Mesendoderm (in vitro differentiated cells): ENCODE measurements at regions not wholly inside any gene's neighbourhood (a gene's known extent, or its start where the extent isn't known, plus 50 kb on each side); places are given as distances from the start of the nearest gene placed in this dataset.

ENCODE experiments used
- DNase-seq: peaks from one replicate; pipeline ENCODE4 v3.0.0; 2013
- H2AK5ac ChIP-seq: 2 replicates; pipeline ENCODE4 v1.6.1; 2013; ENCODE audit warnings: low read length, inconsistent platforms
- H2BK120ac ChIP-seq: 2 replicates; pipeline ENCODE4 v1.6.1; 2013; ENCODE audit warnings: low read depth, mild to moderate bottlenecking, low read length, moderate library complexity, mixed read lengths
- H2BK15ac ChIP-seq: replicated peaks from 2 replicates; pipeline ENCODE4 v1.6.1; 2013; ENCODE audit warnings: low read depth, mild to moderate bottlenecking, moderate library complexity
- H2BK5ac ChIP-seq: 2 replicates; pipeline ENCODE4 v1.6.1; 2013; ENCODE audit warnings: low read length, inconsistent platforms
- H3K18ac ChIP-seq: 2 replicates; pipeline ENCODE4 v1.6.1; 2013; ENCODE audit warnings: mild to moderate bottlenecking, low read length, mixed read lengths
- H3K23ac ChIP-seq: one replicate; pipeline ENCODE4 v1.6.1; 2013; ENCODE audit warnings: low read length
- H3K27ac ChIP-seq: 2 replicates; pipeline ENCODE4 v1.5.1; 2013; ENCODE audit warnings: low read depth, mild to moderate bottlenecking, inconsistent platforms, low read length, moderate library complexity
- H3K27me3 ChIP-seq: 2 replicates; pipeline ENCODE4 v1.6.1; 2013; ENCODE audit warnings: low read length, control low read depth, mild to moderate bottlenecking, inconsistent platforms; ENCODE audit not compliant: insufficient read depth, poor library complexity
- H3K36me3 ChIP-seq: 2 replicates; pipeline ENCODE4 v1.6.1; 2013; ENCODE audit warnings: low read length, inconsistent platforms; ENCODE audit not compliant: control insufficient read depth, insufficient read depth
- H3K4ac ChIP-seq: one replicate; pipeline ENCODE4 v1.6.1; 2013; ENCODE audit warnings: low read depth, mild to moderate bottlenecking, low read length, moderate library complexity
- H3K4me1 ChIP-seq: 2 replicates; pipeline ENCODE4 v1.6.1; 2013; ENCODE audit warnings: low read depth, low read length, inconsistent platforms; ENCODE audit not compliant: control insufficient read depth
- H3K4me2 ChIP-seq: 2 replicates; pipeline ENCODE4 v1.6.1; 2013; ENCODE audit warnings: low read length
- H3K4me3 ChIP-seq: 2 replicates; pipeline ENCODE4 v1.5.1; 2013; ENCODE audit warnings: mild to moderate bottlenecking, low read length
- H3K56ac ChIP-seq: one replicate; pipeline ENCODE4 v1.6.1; 2013; ENCODE audit warnings: low read length
- H3K79me1 ChIP-seq: 2 replicates; pipeline ENCODE4 v1.6.1; 2013; ENCODE audit warnings: low read length, inconsistent platforms
- H3K79me2 ChIP-seq: 2 replicates; pipeline ENCODE4 v1.6.1; 2013; ENCODE audit warnings: mild to moderate bottlenecking, low read length; ENCODE audit not compliant: control insufficient read depth, insufficient read depth
- H3K9ac ChIP-seq: 2 replicates; pipeline ENCODE4 v1.6.1; 2013; ENCODE audit warnings: low read length, inconsistent platforms
- H4K5ac ChIP-seq: one replicate; pipeline ENCODE4 v1.6.1; 2013; ENCODE audit warnings: low read length
- H4K8ac ChIP-seq: one replicate; pipeline ENCODE4 v1.6.1; 2013; ENCODE audit warnings: low read depth, mild to moderate bottlenecking, control low read depth, low read length, moderate library complexity
- WGBS: extraction: QIAGEN DNeasy Blood & Tissue Kit; methylation state at CpG from one replicate; pipeline ENCODE4 v1.1.7; 2013; ENCODE audit warnings: low lambda C conversion rate, missing lambda C conversion rate; ENCODE audit not compliant: insufficient coverage; ENCODE audit errors: extremely low coverage; 5-methylcytosine and 5-hydroxymethylcytosine counted together

- WGBS: no CpG with 5 or more reads among the region's 9 CpGs
- no peak overlapping the region for H3K4me2 ChIP-seq
These were observed 75.5 kb downstream of the HMX1 start for GRCh38 chr4:8796096-8796495.

GRCh38 chr4:8795140-8795539 lies 76.5 kb downstream of the HMX1 start:
- no peak overlapping the region for H2AK5ac ChIP-seq
- H3K4ac ChIP-seq: no peak overlapping the region
- no peaks in the 10 kb centered on the region for H3K27me3 ChIP-seq
- no peak overlapping the region for H3K9ac ChIP-seq
- no peak overlapping the region for H4K5ac ChIP-seq
- no peak overlapping the region for H2BK120ac ChIP-seq
- H3K79me2 ChIP-seq: no peaks in the 10 kb centered on the region
- DNase-seq: no peak
- no peak overlapping the region for H3K4me2 ChIP-seq
- H3K23ac ChIP-seq: no peak overlapping the region
- H3K18ac ChIP-seq: no peak overlapping the region
- no peak overlapping the region for H3K4me3 ChIP-seq
- H3K56ac ChIP-seq: no peak overlapping the region
- no peaks in the 10 kb centered on the region for H3K4me1 ChIP-seq
- no peak overlapping the region for H3K27ac ChIP-seq
- H3K36me3 ChIP-seq: no peaks in the 10 kb centered on the region
- H4K8ac ChIP-seq: no peak overlapping the region
- no CpG with 5 or more reads among the region's 12 CpGs for WGBS
- H2BK5ac ChIP-seq: no peak overlapping the region
- no peaks in the 10 kb centered on the region for H3K79me1 ChIP-seq
- H2BK15ac ChIP-seq: no peak overlapping the region

More at GRCh38 chr4:8796096-8796495, 75.5 kb downstream of the HMX1 start:
- no peaks in the 10 kb centered on the region for H3K79me2 ChIP-seq
- no peak overlapping the region for H3K4me3 ChIP-seq
- no peak overlapping the region for H2BK5ac ChIP-seq
- H3K23ac ChIP-seq: peak overlapping the region; percentile 66
- no peak overlapping the region for H2BK15ac ChIP-seq
- H3K27ac ChIP-seq: no peak overlapping the region
- no peak overlapping the region for H4K8ac ChIP-seq
- H2BK120ac ChIP-seq: no peak overlapping the region
- DNase-seq: no peak
- no peak overlapping the region for H2AK5ac ChIP-seq
- no peaks in the 10 kb centered on the region for H3K4me1 ChIP-seq
- H3K79me1 ChIP-seq: no peaks in the 10 kb centered on the region
- no peak overlapping the region for H3K56ac ChIP-seq
- H3K18ac ChIP-seq: no peak overlapping the region
- H3K9ac ChIP-seq: no peak overlapping the region
- no peaks in the 10 kb centered on the region for H3K36me3 ChIP-seq
- H4K5ac ChIP-seq: no peak overlapping the region
- no peak overlapping the region for H3K4ac ChIP-seq
- H3K27me3 ChIP-seq: no peaks in the 10 kb centered on the region

- Histone ChIP-seq H3K4me3 (no peak overlapping the region), H3K27me3 (no peaks in the 10 kb centered on the region), H3K56ac (no peak overlapping the region), H3K4me2 (no peak overlapping the region), H3K23ac (no peak overlapping the region), H2AK5ac (no peak overlapping the region), H2BK15ac (no peak overlapping the region), H3K27ac (no peak overlapping the region), H4K8ac (no peak overlapping the region), H3K36me3 (no peaks in the 10 kb centered on the region), H3K4me1 (no peaks in the 10 kb centered on the region), H3K79me2 (no peaks in the 10 kb centered on the region), H4K5ac (no peak overlapping the region), H3K79me1 (no peaks in the 10 kb centered on the region), H2BK5ac (no peak overlapping the region), H3K18ac (no peak overlapping the region), H3K4ac (no peak overlapping the region), H3K9ac (no peak overlapping the region), H2BK120ac (no peak overlapping the region)
- no peak for DNase-seq
- no CpG with 5 or more reads among the region's 18 CpGs for WGBS
These were observed 77.1 kb downstream of the HMX1 start for GRCh38 chr4:8794491-8794890.

- Histone ChIP-seq H3K56ac (no peak overlapping the region), H3K27ac (no peak overlapping the region), H4K5ac (no peak overlapping the region), H3K9ac (no peak overlapping the region), H3K27me3 (no peaks in the 10 kb centered on the region), H3K23ac (no peak overlapping the region), H3K36me3 (no peaks in the 10 kb centered on the region), H2BK5ac (no peak overlapping the region), H3K4me2 (no peak overlapping the region), H3K79me1 (no peaks in the 10 kb centered on the region), H2BK15ac (no peak overlapping the region), H2BK120ac (no peak overlapping the region), H3K4ac (no peak overlapping the region), H3K4me1 (no peaks in the 10 kb centered on the region), H2AK5ac (no peak overlapping the region), H3K18ac (no peak overlapping the region), H3K4me3 (no peak overlapping the region), H4K8ac (no peak overlapping the region), H3K79me2 (no peaks in the 10 kb centered on the region)
- no CpG with 5 or more reads among the region's 11 CpGs for WGBS
- no peak for DNase-seq
These were observed 78.0 kb downstream of the HMX1 start for GRCh38 chr4:8793571-8794160.

- H2BK15ac ChIP-seq: no peak overlapping the region
- DNase-seq: no peak
- no peak overlapping the region for H3K4me2 ChIP-seq
- H2BK120ac ChIP-seq: no peak overlapping the region
- no peak overlapping the region for H3K4me3 ChIP-seq
- H3K79me2 ChIP-seq: no peaks in the 10 kb centered on the region
- no peak overlapping the region for H3K9ac ChIP-seq
- H3K23ac ChIP-seq: no peak overlapping the region
- no peak overlapping the region for H4K8ac ChIP-seq
- no peak overlapping the region for H4K5ac ChIP-seq
- H3K27ac ChIP-seq: no peak overlapping the region
- no peak overlapping the region for H2AK5ac ChIP-seq
- no peak overlapping the region for H3K18ac ChIP-seq
- H3K4me1 ChIP-seq: no peaks in the 10 kb centered on the region
- WGBS: no CpG with 5 or more reads among the region's 10 CpGs
- H3K56ac ChIP-seq: no peak overlapping the region
- H3K36me3 ChIP-seq: no peaks in the 10 kb centered on the region
- H3K79me1 ChIP-seq: no peaks in the 10 kb centered on the region
- no peaks in the 10 kb centered on the region for H3K27me3 ChIP-seq
- no peak overlapping the region for H2BK5ac ChIP-seq
- H3K4ac ChIP-seq: no peak overlapping the region
These were observed 79.1 kb downstream of the HMX1 start for GRCh38 chr4:8792491-8792890.

GRCh38 chr4:8791609-8792008 lies 80.0 kb downstream of the HMX1 start:
- no peak overlapping the region for H3K23ac ChIP-seq
- H3K4me1 ChIP-seq: no peaks in the 10 kb centered on the region
- no peak overlapping the region for H3K4ac ChIP-seq
- H4K8ac ChIP-seq: no peak overlapping the region
- no peak overlapping the region for H3K18ac ChIP-seq
- H3K79me2 ChIP-seq: no peaks in the 10 kb centered on the region
- DNase-seq: no peak
- no peak overlapping the region for H2BK15ac ChIP-seq
- H3K4me2 ChIP-seq: no peak overlapping the region
- no peak overlapping the region for H3K9ac ChIP-seq
- H4K5ac ChIP-seq: no peak overlapping the region
- H2BK5ac ChIP-seq: no peak overlapping the region
- H2AK5ac ChIP-seq: no peak overlapping the region
- H2BK120ac ChIP-seq: no peak overlapping the region
- no CpG with 5 or more reads among the region's 9 CpGs for WGBS
- H3K56ac ChIP-seq: no peak overlapping the region
- H3K27me3 ChIP-seq: no peaks in the 10 kb centered on the region
- H3K4me3 ChIP-seq: no peak overlapping the region
- H3K79me1 ChIP-seq: no peaks in the 10 kb centered on the region
- no peaks in the 10 kb centered on the region for H3K36me3 ChIP-seq
- no peak overlapping the region for H3K27ac ChIP-seq
